Sciatic nerve (tissue), 2 donors: ENCODE measurements at regions not wholly inside any gene's neighbourhood (a gene's known extent, or its start where the extent isn't known, plus 50 kb on each side); places are given as distances from the start of the nearest gene placed in this dataset.
"Not testable (repeated sequence)": the region's sequence is repeated elsewhere in the genome, so short reads cannot be mapped to it uniquely, and the experiment has no call there.

Experiments
- ATAC-seq: fragments of 200-7000 bp; cut with Tn5 transposase; one replicate; pipeline ENCODE4 v1.9.1; 2020; ENCODE audit warnings: mild to moderate bottlenecking, moderate library complexity
- DNase-seq: peaks from one replicate; pipeline ENCODE4 v3.0.0-alpha.2; 2020; ENCODE audit warnings: low spot score
- intact Hi-C: fragments of 100-400 bp; cut with DNase I; formaldehyde crosslinking; loops from one replicate; pipeline ENCODE4 v1.14.2; 2022
- donor health status: DM: no; HTN: no; CAD: no.
- donor health status: DM: no; HTN: no; CAD: no.

- intact Hi-C loops, result no loop called here
- ATAC-seq, result no peak
- DNase-seq, result no peak
These were observed 136.9 kb upstream of the EEF2KMT start for GRCh38 chr16:5234295-5235050.

- ATAC-seq (no peak), DNase-seq (no peak)
- intact Hi-C loops, result no loop called here
These were observed 133.7 kb upstream of the EEF2KMT start for GRCh38 chr16:5231246-5231759.

- ATAC-seq (no peak), DNase-seq (no peak)
- intact Hi-C loops, result no loop called here
These were observed 130.8 kb upstream of the EEF2KMT start for GRCh38 chr16:5228369-5228768.

GRCh38 chr16:5225931-5226655, 128.5 kb upstream of the EEF2KMT start:
- DNase-seq (no peak), ATAC-seq (no peak)
- intact Hi-C loops, result no loop called here

- intact Hi-C loops, result no loop called here
- no peak for DNase-seq
- no peak for ATAC-seq
These were observed 125.2 kb upstream of the EEF2KMT start for GRCh38 chr16:5222761-5223160.

GRCh38 chr16:5221831-5222230, 124.2 kb upstream of the EEF2KMT start:
- DNase-seq, ATAC-seq, intact Hi-C loops: not testable (repeated sequence)

- DNase-seq (no peak), ATAC-seq (no peak)
- intact Hi-C loops, result no loop called here
These were observed 123.1 kb upstream of the EEF2KMT start for GRCh38 chr16:5220705-5221104.

- ATAC-seq (no peak), DNase-seq (no peak)
- intact Hi-C loops, result no loop called here
These were observed 119.0 kb upstream of the EEF2KMT start for GRCh38 chr16:5216441-5217080.

- DNase-seq, result no peak
- intact Hi-C loops, result no loop called here
- no peak for ATAC-seq
These were observed 118.3 kb upstream of the EEF2KMT start for GRCh38 chr16:5215901-5216300.

GRCh38 chr16:5214466-5214865, 116.9 kb upstream of the EEF2KMT start:
- DNase-seq (no peak), ATAC-seq (no peak)
- intact Hi-C loops, result no loop called here

GRCh38 chr16:5212501-5212900, 114.9 kb upstream of the EEF2KMT start:
- DNase-seq, intact Hi-C loops, ATAC-seq: not testable (repeated sequence)

GRCh38 chr16:5207862-5208498, 110.4 kb upstream of the EEF2KMT start:
- DNase-seq, intact Hi-C loops, ATAC-seq: not testable (repeated sequence)

GRCh38 chr16:5207001-5207523, 109.5 kb upstream of the EEF2KMT start:
- ATAC-seq, result no peak
- intact Hi-C loops, result no loop called here
- DNase-seq, result no peak

GRCh38 chr16:5206331-5206990, 108.9 kb upstream of the EEF2KMT start:
- ATAC-seq (no peak), DNase-seq (no peak)
- intact Hi-C loops, result no loop called here

- intact Hi-C loops, result no loop called here
These were observed 107.9 kb upstream of the EEF2KMT start for GRCh38 chr16:5205361-5206040.

GRCh38 chr16:5203675-5204074, 106.1 kb upstream of the EEF2KMT start:
- intact Hi-C loops, DNase-seq, ATAC-seq: not testable (repeated sequence)

More at GRCh38 chr16:5205361-5206040, 107.9 kb upstream of the EEF2KMT start:
- DNase-seq (no peak), ATAC-seq (no peak)

GRCh38 chr16:5200123-5200522, 102.5 kb upstream of the EEF2KMT start:
- DNase-seq, result no peak
- intact Hi-C loops, result no loop called here
- ATAC-seq, result no peak

GRCh38 chr16:5196204-5196603, 98.6 kb upstream of the EEF2KMT start:
- intact Hi-C loops, result no loop called here
- no peak for ATAC-seq
- no peak for DNase-seq
